ENCODE measurements at regions not wholly inside any gene's neighbourhood (a gene's known extent, or its start where the extent isn't known, plus 50 kb on each side); places are given as distances from the start of the nearest gene placed in this dataset.

DNA sequence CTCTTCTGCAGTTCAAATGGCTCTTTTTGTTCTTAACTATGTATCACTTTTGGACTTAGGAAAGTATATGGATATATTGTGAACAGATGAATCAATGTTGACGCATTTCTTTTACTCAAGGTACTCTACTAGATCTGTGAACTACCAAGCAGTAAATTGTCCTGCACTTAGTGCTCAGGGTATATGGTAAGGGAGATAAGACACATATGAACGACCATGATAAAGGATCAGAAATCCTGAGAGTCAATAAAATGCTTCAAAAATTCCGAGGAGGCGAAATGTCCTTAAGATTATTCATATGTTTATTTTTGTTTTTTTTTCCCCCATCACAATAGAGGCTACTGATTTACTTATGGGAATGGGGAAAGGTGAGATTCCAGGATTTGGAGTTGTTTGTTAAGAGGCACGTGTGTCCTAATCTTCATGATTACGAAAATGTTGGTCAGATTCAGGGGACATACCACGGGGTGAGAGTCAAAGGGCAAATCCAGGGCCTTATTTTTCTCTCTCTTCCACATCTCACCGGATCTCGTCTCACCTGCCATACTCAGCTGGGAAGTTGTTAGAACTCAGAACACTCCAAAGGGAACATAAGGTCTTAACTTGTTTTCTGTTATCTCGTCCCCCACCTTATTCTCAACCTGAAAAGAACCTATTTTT lies 475.1 kb upstream of the TBL1XR1 start:
- WGBS, 3 donors, result 63 to 82% (median 72%) methylated on average over 10 of the region's 10 CpGs
- H3K27me3 ChIP-seq (ENCODE audit: control insufficient read depth in 3 of 3, insufficient read depth in 3 of 3, low read length in 3 of 3), result no peaks in the 10 kb centered on the region
- H3K4me3 ChIP-seq (ENCODE audit: low read depth in 1 of 3, low read length in 3 of 3), result no peak overlapping the region
- H3K27ac ChIP-seq (ENCODE audit: low read depth in 1 of 3, low read length in 2 of 3), result no peak overlapping the region
- no peaks in the 10 kb centered on the region for H3K9me3 ChIP-seq (ENCODE audit: control insufficient read depth in 2 of 2, insufficient read depth in 1 of 2, low read depth in 1 of 2, low read length in 1 of 2)
- FAIRE-seq (no peak), DNase-seq (peak in 1 of 2 donors; percentile 12)
- no peaks in the 10 kb centered on the region for H3K36me3 ChIP-seq (ENCODE audit: control insufficient read depth in 3 of 3, insufficient read depth in 2 of 3, low read depth in 1 of 3, low read length in 3 of 3)
- H3K4me1 ChIP-seq (ENCODE audit: control insufficient read depth in 3 of 3, insufficient read depth in 2 of 3, low read depth in 1 of 3, low read length in 2 of 3), result peaks cover 0 to 6% (median 0%) of the 10 kb centered on the region in 3 donors

DNA sequence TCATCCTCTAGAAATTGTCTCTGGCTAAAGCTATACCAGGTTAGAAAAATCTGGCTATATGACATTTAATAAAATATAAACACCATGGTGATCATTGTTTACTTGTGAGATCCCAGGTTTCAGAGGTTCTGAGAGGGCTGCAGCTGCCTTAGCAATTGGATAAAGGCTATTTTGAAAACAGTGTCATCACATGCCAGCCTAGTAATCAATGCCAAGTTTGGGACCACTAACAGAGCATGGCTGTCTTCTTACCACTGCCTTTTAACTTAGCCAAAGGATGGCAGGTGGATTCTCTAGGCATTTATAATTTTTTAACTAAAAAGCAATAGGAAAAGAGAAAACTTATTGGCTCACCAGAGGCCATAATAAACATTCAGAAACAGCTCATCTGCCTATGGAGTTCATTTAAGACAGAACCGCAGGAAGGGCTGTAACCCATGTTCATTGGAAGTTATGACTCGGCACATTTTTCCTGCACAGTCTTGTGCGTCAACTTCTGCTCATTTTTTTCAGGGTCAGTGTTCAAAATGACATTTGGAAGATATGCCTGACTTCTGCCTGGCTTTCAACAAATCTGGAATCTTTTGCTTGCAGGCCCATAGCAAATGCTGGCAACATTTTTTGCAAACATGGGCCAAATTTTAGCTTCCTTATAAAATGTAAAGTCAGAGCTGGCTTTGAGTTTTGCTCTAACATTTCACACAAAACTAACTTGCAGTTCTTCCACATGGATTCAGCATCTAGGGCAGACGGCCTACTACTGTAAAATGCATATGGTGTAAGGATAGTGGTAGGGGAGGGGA lies 476.0 kb upstream of the TBL1XR1 start:
- no peak overlapping the region for H3K4me3 ChIP-seq (ENCODE audit: low read depth in 1 of 3, low read length in 3 of 3)
- FAIRE-seq, result no peak
- H3K27ac ChIP-seq (ENCODE audit: low read depth in 1 of 3, low read length in 2 of 3), result no peak overlapping the region
- H3K9me3 ChIP-seq (ENCODE audit: control insufficient read depth in 2 of 2, insufficient read depth in 1 of 2, low read depth in 1 of 2, low read length in 1 of 2), result no peaks in the 10 kb centered on the region
- peak in 1 of 2 donors; percentile 48 for DNase-seq
- WGBS, 3 donors, result 60 to 83% (median 80%) methylated on average over 4 of the region's 4 CpGs
- H3K36me3 ChIP-seq (ENCODE audit: control insufficient read depth in 3 of 3, insufficient read depth in 2 of 3, low read depth in 1 of 3, low read length in 3 of 3), result no peaks in the 10 kb centered on the region
- peaks cover 0 to 6% (median 0%) of the 10 kb centered on the region in 3 donors for H3K4me1 ChIP-seq (ENCODE audit: control insufficient read depth in 3 of 3, insufficient read depth in 2 of 3, low read depth in 1 of 3, low read length in 2 of 3)
- no peaks in the 10 kb centered on the region for H3K27me3 ChIP-seq (ENCODE audit: control insufficient read depth in 3 of 3, insufficient read depth in 3 of 3, low read length in 3 of 3)

DNA sequence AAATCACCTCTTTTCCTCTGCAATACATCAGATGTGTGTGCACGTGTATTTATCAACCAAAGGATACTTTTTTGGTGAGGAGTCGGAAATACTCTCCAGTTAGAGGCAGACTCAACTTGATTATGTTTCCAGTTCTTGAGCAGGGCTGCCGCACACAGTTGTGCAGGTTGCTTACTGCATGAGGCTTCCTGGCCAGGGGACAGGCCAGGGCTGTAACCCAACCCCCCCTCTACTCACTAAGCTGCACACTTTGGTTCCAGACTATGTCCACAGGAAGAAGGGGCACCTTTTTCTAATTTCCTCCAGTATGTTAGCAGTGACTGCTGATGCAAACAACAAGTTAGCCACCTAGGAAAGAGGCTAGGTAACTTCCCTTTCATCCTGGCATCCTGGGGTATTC lies 476.9 kb upstream of the TBL1XR1 start:
- Histone ChIP-seq H3K4me1 (ENCODE audit: control insufficient read depth in 3 of 3, insufficient read depth in 2 of 3, low read depth in 1 of 3, low read length in 2 of 3) (peaks cover 0 to 6% (median 0%) of the 10 kb centered on the region in 3 donors), H3K36me3 (ENCODE audit: control insufficient read depth in 3 of 3, insufficient read depth in 2 of 3, low read depth in 1 of 3, low read length in 3 of 3) (no peaks in the 10 kb centered on the region), H3K27me3 (ENCODE audit: control insufficient read depth in 3 of 3, insufficient read depth in 3 of 3, low read length in 3 of 3) (no peaks in the 10 kb centered on the region), H3K4me3 (ENCODE audit: low read depth in 1 of 3, low read length in 3 of 3) (no peak overlapping the region), H3K27ac (ENCODE audit: low read depth in 1 of 3, low read length in 2 of 3) (no peak overlapping the region), H3K9me3 (ENCODE audit: control insufficient read depth in 2 of 2, insufficient read depth in 1 of 2, low read depth in 1 of 2, low read length in 1 of 2) (no peaks in the 10 kb centered on the region)
- FAIRE-seq, result no peak
- WGBS, 3 donors, result 95 to 99% (median 98%) methylated on average over 3 of the region's 3 CpGs
- no peak for DNase-seq

DNA sequence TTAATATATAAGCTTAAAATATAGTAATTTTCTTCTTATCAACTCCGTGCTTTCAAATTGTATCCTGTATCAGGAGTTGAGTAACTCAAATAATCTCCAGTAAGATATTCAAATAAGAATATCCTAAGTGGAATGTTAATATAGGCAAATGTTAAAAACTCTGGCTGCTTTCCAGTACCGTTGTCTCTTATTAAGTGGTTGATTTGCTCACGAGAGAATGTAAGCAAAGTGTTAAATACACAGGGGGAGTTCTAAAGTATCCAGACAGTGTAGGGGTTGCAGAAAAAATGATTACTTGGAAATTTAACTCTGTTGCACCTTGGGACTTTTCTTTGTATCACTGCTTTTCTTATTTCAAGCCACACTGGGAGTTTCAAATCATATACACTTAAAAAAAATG lies 478.9 kb upstream of the TBL1XR1 start:
- Histone ChIP-seq H3K4me3 (ENCODE audit: low read depth in 1 of 3, low read length in 3 of 3) (no peak overlapping the region), H3K9me3 (ENCODE audit: control insufficient read depth in 2 of 2, insufficient read depth in 1 of 2, low read depth in 1 of 2, low read length in 1 of 2) (no peaks in the 10 kb centered on the region), H3K27me3 (ENCODE audit: control insufficient read depth in 3 of 3, insufficient read depth in 3 of 3, low read length in 3 of 3) (no peaks in the 10 kb centered on the region), H3K4me1 (ENCODE audit: control insufficient read depth in 3 of 3, insufficient read depth in 2 of 3, low read depth in 1 of 3, low read length in 2 of 3) (peaks cover 0 to 6% (median 0%) of the 10 kb centered on the region in 3 donors), H3K36me3 (ENCODE audit: control insufficient read depth in 3 of 3, insufficient read depth in 2 of 3, low read depth in 1 of 3, low read length in 3 of 3) (no peaks in the 10 kb centered on the region), H3K27ac (ENCODE audit: low read depth in 1 of 3, low read length in 2 of 3) (no peak overlapping the region)
- FAIRE-seq (no peak), DNase-seq (no peak)
- 62 to 68% (median 65%) methylated on average over 3 of the region's 3 CpGs for WGBS, 3 donors

DNA sequence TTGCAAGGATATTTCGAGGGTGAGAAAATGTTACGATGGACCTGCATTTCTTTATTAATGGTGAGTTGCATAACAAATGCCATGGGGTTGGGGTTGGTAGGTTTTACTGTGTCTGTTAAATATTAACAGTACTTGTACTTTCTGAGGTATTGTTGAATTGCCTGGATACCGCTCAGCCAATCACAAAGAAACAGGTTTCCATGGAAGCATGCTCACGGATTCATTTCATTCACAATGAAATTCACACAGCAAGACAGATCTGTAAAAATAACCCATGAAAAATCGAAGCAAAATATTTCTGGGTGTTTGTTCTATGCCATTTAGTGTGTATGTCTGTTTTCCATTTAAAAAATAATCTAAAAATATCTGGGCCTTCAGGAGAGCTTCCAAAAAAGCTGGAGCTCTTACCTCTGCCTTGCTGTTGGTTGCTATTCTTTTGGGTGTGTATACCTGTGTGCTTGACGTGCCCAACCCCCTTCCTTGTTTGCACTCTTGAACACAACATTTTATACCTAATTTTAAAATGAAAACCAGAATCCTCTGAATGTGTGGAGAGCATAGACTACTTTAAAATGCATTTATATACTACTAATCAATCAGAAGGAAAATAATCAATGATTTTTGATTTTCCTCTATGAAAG lies 479.8 kb upstream of the TBL1XR1 start:
- no peaks in the 10 kb centered on the region for H3K36me3 ChIP-seq (ENCODE audit: control insufficient read depth in 3 of 3, insufficient read depth in 2 of 3, low read depth in 1 of 3, low read length in 3 of 3)
- 35 to 60% (median 59%) methylated on average over 6 of the region's 6 CpGs for WGBS, 3 donors
- H3K4me1 ChIP-seq (ENCODE audit: control insufficient read depth in 3 of 3, insufficient read depth in 2 of 3, low read depth in 1 of 3, low read length in 2 of 3), result peaks cover 0 to 6% (median 0%) of the 10 kb centered on the region in 3 donors
- DNase-seq, result peak; percentile 39 to 79
- H3K9me3 ChIP-seq (ENCODE audit: control insufficient read depth in 2 of 2, insufficient read depth in 1 of 2, low read depth in 1 of 2, low read length in 1 of 2), result no peaks in the 10 kb centered on the region
- no peak for FAIRE-seq
- H3K27me3 ChIP-seq (ENCODE audit: control insufficient read depth in 3 of 3, insufficient read depth in 3 of 3, low read length in 3 of 3), result no peaks in the 10 kb centered on the region
- H3K4me3 ChIP-seq (ENCODE audit: low read depth in 1 of 3, low read length in 3 of 3), result no peak overlapping the region
- no peak overlapping the region for H3K27ac ChIP-seq (ENCODE audit: low read depth in 1 of 3, low read length in 2 of 3)

DNA sequence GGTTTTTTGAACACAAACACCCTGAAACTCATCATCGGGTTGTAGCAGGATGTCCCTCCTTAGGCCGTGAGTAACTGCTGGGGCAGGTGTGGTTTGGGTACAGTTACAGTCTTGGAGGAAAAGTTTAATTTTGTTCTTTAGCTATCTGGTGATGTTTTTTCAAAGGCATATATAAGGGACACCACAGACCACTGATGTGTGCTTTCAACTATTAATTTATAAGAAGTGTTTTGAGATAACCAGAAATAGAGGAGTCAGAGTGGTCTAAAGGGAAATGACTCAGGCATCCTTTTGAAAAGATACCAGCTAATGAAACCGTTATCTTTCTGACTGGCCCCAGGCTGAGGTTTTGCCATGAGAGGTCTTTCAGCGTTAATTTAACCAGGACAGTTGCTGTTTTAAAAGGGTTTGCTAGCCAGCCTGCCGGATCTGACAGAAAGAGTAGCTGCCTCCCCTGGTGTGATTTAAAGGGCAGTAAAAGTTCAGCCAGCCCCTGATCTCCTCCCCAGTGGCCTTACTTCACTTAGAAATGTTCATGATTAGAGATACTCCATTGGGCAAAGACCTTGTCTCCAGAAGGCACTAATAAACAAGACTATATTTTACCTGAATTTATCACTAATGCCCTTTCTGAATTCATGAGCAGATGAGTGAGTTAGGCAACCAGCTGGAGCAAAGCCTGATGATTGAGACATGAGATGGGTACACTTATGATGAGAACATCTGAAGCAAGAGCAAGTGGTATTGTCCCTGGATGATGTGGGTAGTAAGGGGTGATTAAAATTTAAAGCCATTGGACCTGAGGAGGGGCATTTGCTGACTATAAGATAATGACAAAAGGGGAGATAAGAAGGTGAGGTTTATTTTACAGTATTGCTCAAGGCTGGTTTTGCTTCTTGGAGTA lies 482.5 kb upstream of the TBL1XR1 start:
- H3K27me3 ChIP-seq (ENCODE audit: control insufficient read depth in 3 of 3, insufficient read depth in 3 of 3, low read length in 3 of 3), result no peaks in the 10 kb centered on the region
- no peaks in the 10 kb centered on the region for H3K36me3 ChIP-seq (ENCODE audit: control insufficient read depth in 3 of 3, insufficient read depth in 2 of 3, low read depth in 1 of 3, low read length in 3 of 3)
- H3K27ac ChIP-seq (ENCODE audit: low read depth in 1 of 3, low read length in 2 of 3), result no peak overlapping the region
- H3K4me3 ChIP-seq (ENCODE audit: low read depth in 1 of 3, low read length in 3 of 3), result no peak overlapping the region
- peaks cover 0 to 6% (median 0%) of the 10 kb centered on the region in 3 donors for H3K4me1 ChIP-seq (ENCODE audit: control insufficient read depth in 3 of 3, insufficient read depth in 2 of 3, low read depth in 1 of 3, low read length in 2 of 3)
- WGBS, 3 donors, result 64 to 80% (median 66%) methylated on average over 5 of the region's 5 CpGs
- DNase-seq (peak in 1 of 2 donors; percentile 24), FAIRE-seq (no peak)
- H3K9me3 ChIP-seq (ENCODE audit: control insufficient read depth in 2 of 2, insufficient read depth in 1 of 2, low read depth in 1 of 2, low read length in 1 of 2), result no peaks in the 10 kb centered on the region

DNA sequence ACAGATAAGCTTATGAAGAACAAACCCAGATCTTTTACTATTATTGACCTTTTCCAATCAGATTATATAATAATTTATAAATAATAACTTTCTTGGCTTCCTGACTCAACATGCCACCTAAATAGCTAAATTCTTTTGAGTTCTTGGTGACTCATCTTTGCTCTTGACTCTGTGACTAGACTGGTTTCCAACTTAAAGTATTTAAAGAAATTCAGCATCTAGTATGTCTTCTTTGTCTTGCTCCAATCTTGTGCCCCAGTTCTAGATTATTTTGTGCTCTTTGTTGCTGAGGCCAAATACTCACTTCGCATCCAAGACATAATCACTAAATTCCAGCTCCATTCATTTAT lies 483.2 kb upstream of the TBL1XR1 start:
- H3K27ac ChIP-seq (ENCODE audit: low read depth in 1 of 3, low read length in 2 of 3), result no peak overlapping the region
- no peaks in the 10 kb centered on the region for H3K9me3 ChIP-seq (ENCODE audit: control insufficient read depth in 2 of 2, insufficient read depth in 1 of 2, low read depth in 1 of 2, low read length in 1 of 2)
- H3K4me1 ChIP-seq (ENCODE audit: control insufficient read depth in 3 of 3, insufficient read depth in 2 of 3, low read depth in 1 of 3, low read length in 2 of 3), result peaks cover 0 to 6% (median 0%) of the 10 kb centered on the region in 3 donors
- FAIRE-seq (no peak), DNase-seq (no peak)
- H3K4me3 ChIP-seq (ENCODE audit: low read depth in 1 of 3, low read length in 3 of 3), result no peak overlapping the region
- WGBS, 3 donors, result 94 to 99% (median 97%) methylated on average over 1 of the region's 1 CpG
- H3K36me3 ChIP-seq (ENCODE audit: control insufficient read depth in 3 of 3, insufficient read depth in 2 of 3, low read depth in 1 of 3, low read length in 3 of 3), result no peaks in the 10 kb centered on the region
- H3K27me3 ChIP-seq (ENCODE audit: control insufficient read depth in 3 of 3, insufficient read depth in 3 of 3, low read length in 3 of 3), result no peaks in the 10 kb centered on the region

DNA sequence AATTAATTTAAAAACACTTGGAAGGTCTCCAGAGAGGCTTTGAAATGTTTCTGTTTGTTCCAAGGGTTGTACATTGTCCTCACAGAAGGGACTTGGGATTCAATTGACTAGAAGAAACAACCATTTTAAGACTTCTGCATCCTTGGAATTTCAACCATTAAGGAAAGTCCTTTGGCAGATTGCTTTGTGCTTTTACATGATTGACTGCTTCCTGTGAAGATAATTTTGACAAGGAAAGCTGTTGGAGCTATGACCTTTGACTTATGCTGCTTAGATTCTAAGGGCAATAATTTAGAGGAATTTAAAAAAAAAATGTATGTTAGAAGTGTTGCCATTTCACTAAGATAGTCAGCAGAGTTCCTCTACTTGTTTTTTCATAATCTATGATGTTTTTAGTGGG lies 483.9 kb upstream of the TBL1XR1 start:
- DNase-seq (no peak), FAIRE-seq (no peak)
- no peaks in the 10 kb centered on the region for H3K36me3 ChIP-seq (ENCODE audit: control insufficient read depth in 3 of 3, insufficient read depth in 2 of 3, low read depth in 1 of 3, low read length in 3 of 3)
- no peaks in the 10 kb centered on the region for H3K9me3 ChIP-seq (ENCODE audit: control insufficient read depth in 2 of 2, insufficient read depth in 1 of 2, low read depth in 1 of 2, low read length in 1 of 2)
- no peaks in the 10 kb centered on the region for H3K27me3 ChIP-seq (ENCODE audit: control insufficient read depth in 3 of 3, insufficient read depth in 3 of 3, low read length in 3 of 3)
- H3K4me1 ChIP-seq (ENCODE audit: control insufficient read depth in 3 of 3, insufficient read depth in 2 of 3, low read depth in 1 of 3, low read length in 2 of 3), result peaks cover 0 to 6% (median 0%) of the 10 kb centered on the region in 3 donors
- H3K4me3 ChIP-seq (ENCODE audit: low read depth in 1 of 3, low read length in 3 of 3), result no peak overlapping the region
- no peak overlapping the region for H3K27ac ChIP-seq (ENCODE audit: low read depth in 1 of 3, low read length in 2 of 3)

Measured in small intestine (tissue), 7 donors.